HFFc6 (cell line): ENCODE measurements at regions not wholly inside any gene's neighbourhood (a gene's known extent, or its start where the extent isn't known, plus 50 kb on each side); places are given as distances from the start of the nearest gene placed in this dataset.

Source experiments
- DNase-seq: peaks from one replicate; pipeline ENCODE4 v3.0.0-alpha.2; 2018
- H3K27ac Mint-ChIP-seq: 2 replicates; pipeline ENCODE4 v1.8.0; 2020; ENCODE audit warnings: mild to moderate bottlenecking, mixed read lengths
- H3K27me3 Mint-ChIP-seq: 2 replicates; pipeline ENCODE4 v1.8.0; 2021; ENCODE audit warnings: mild to moderate bottlenecking, moderate library complexity, mixed read lengths; ENCODE audit not compliant: insufficient read depth
- H3K36me3 Mint-ChIP-seq: 2 replicates; pipeline ENCODE4 v1.8.0; 2021; ENCODE audit warnings: low read depth, mixed read lengths
- H3K4me1 Mint-ChIP-seq: 2 replicates; pipeline ENCODE4 v1.8.0; 2020; ENCODE audit warnings: low read depth, mixed read lengths
- H3K4me3 Mint-ChIP-seq: 2 replicates; pipeline ENCODE4 v1.8.0; 2020; ENCODE audit warnings: mild to moderate bottlenecking, moderate library complexity, mixed read lengths
- H3K9me3 Mint-ChIP-seq: 2 replicates; pipeline ENCODE4 v1.8.0; 2020; ENCODE audit warnings: mild to moderate bottlenecking, mixed read lengths
- TF ChIP-seq, protein P1 (sequence below): fragments of 200-600 bp; sonication (generic); IDR thresholded peaks from 2 replicates; pipeline ENCODE4 v1.5.0; 2021; ENCODE audit warnings: antibody characterized with exemption, mild to moderate bottlenecking

DNA sequence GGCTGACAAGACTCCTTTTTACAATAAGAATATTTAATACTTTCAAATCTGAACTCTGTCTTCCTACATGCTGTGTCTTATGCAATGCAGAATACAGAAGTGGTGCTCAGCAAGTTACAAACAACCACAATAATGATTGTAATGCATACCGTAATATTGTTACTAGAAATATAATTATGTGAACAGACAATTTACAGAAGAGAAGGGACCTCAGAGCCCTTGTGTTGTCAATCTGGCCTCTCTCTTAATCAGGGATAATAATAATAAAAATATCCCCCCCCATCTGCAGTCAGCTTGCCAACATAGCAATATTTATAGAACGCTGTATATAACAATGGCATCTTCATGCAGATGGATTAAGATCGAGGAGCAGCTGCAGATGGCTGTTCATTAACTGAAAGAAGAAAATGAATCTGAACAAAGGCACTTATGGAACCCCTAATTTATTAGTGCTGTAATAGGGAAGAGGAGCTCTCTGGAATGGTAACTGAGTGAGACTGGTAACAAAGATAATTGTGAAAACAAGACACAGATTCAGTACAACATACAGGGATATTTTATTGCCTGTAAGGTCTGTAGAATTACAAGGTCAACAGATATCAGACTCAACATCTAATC is 106.3 kb downstream of the TMEM26 start:
- DNase-seq, result no peak
- TF ChIP-seq, protein P1, sequence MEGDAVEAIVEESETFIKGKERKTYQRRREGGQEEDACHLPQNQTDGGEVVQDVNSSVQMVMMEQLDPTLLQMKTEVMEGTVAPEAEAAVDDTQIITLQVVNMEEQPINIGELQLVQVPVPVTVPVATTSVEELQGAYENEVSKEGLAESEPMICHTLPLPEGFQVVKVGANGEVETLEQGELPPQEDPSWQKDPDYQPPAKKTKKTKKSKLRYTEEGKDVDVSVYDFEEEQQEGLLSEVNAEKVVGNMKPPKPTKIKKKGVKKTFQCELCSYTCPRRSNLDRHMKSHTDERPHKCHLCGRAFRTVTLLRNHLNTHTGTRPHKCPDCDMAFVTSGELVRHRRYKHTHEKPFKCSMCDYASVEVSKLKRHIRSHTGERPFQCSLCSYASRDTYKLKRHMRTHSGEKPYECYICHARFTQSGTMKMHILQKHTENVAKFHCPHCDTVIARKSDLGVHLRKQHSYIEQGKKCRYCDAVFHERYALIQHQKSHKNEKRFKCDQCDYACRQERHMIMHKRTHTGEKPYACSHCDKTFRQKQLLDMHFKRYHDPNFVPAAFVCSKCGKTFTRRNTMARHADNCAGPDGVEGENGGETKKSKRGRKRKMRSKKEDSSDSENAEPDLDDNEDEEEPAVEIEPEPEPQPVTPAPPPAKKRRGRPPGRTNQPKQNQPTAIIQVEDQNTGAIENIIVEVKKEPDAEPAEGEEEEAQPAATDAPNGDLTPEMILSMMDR, result no peak
- Mint-ChIP-seq H3K27me3 (peaks cover 1% of the 10 kb centered on the region), H3K4me3 (no peak overlapping the region), H3K4me1 (no peaks in the 10 kb centered on the region), H3K36me3 (no peaks in the 10 kb centered on the region), H3K9me3 (no peaks in the 10 kb centered on the region), H3K27ac (no peak overlapping the region)

- no peak overlapping the region for H3K27ac Mint-ChIP-seq
- no peaks in the 10 kb centered on the region for H3K9me3 Mint-ChIP-seq
- DNase-seq, result no peak
- TF ChIP-seq, protein P1, result no peak
- H3K4me3 Mint-ChIP-seq, result no peak overlapping the region
- no peaks in the 10 kb centered on the region for H3K36me3 Mint-ChIP-seq
- H3K4me1 Mint-ChIP-seq, result no peaks in the 10 kb centered on the region
- no peaks in the 10 kb centered on the region; the same call in 1 of the 2 replicates for H3K27me3 Mint-ChIP-seq
Observed at GRCh38 chr10:61343796-61344195, 109.4 kb downstream of the TMEM26 start.

DNA sequence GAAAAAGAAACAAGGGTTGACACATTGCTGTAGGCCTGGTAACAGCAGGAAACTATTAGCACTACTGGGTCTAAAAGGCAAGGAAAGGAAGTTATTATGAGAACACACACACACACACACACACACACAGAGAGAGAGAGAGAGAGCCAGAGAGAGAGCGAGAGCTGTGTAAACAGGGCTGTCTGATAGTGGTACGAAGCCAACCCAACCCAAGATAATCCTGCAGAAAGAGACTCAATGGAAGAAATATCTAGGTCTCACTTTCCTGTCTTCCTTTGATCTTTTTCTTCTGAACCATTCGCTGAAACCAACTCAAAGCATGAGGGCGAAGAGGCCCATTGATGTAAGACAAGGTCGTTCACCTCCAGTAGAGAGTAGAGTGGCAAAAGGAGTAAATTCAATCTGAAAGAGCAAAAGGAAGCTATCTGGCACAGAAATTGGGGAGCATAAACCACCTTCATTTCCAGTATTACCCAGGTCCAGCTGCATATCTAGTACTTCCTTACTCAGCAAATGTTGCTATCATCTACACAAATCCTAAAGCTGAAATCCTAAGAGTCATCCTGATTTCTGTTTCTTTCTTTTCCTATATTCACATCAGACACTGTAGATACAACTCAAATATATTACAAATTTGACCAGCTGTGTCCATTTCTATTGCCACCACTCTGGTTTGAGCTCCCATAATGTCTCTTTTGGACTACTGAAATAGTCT is 110.2 kb downstream of the TMEM26 start:
- Mint-ChIP-seq H3K27ac (no peak overlapping the region), H3K36me3 (no peaks in the 10 kb centered on the region)

DNA sequence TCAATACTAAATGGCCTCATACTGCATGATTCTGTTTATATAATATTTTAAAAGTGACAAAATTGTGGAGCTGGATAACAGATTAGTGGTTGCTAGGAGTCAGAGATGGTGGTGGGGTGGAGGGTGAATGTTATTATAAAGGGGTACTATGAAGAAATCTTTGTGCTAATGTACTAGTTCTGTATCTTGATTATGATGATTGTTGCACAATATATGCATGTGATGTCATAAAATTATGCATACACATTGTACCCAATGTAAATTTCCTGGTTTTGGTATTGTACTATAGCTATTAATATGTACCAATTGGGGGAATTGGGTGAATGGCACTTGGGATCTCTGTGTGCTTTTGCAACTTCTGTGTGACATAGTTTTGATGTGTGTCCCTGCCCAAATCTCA is 112.2 kb downstream of the TMEM26 start:
- no peak overlapping the region for H3K4me3 Mint-ChIP-seq
- TF ChIP-seq, protein P1, result no peak
- no peak for DNase-seq

More for the DNA sequence above, 110.2 kb downstream of the TMEM26 start:
- Mint-ChIP-seq H3K4me1 (no peaks in the 10 kb centered on the region), H3K4me3 (no peak overlapping the region), H3K9me3 (no peaks in the 10 kb centered on the region), H3K27me3 (no peaks in the 10 kb centered on the region; the same call in 1 of the 2 replicates)
- DNase-seq, result no peak
- TF ChIP-seq, protein P1, result no peak

GRCh38 chr10:61338146-61338545 is 115.0 kb downstream of the TMEM26 start:
- TF ChIP-seq, protein P1, result no peak
- no peak overlapping the region for H3K27ac Mint-ChIP-seq
- no peak overlapping the region for H3K4me3 Mint-ChIP-seq

More for the DNA sequence above, 112.2 kb downstream of the TMEM26 start:
- Mint-ChIP-seq H3K27me3 (peaks cover 2% of the 10 kb centered on the region; the same call in 1 of the 2 replicates), H3K9me3 (no peaks in the 10 kb centered on the region), H3K27ac (no peak overlapping the region), H3K36me3 (no peaks in the 10 kb centered on the region), H3K4me1 (no peaks in the 10 kb centered on the region)

More at GRCh38 chr10:61338146-61338545, 115.0 kb downstream of the TMEM26 start:
- peaks cover 2% of the 10 kb centered on the region; the same call in 1 of the 2 replicates for H3K27me3 Mint-ChIP-seq
- no peaks in the 10 kb centered on the region for H3K9me3 Mint-ChIP-seq
- no peaks in the 10 kb centered on the region for H3K36me3 Mint-ChIP-seq
- no peaks in the 10 kb centered on the region for H3K4me1 Mint-ChIP-seq
- DNase-seq, result no peak
